WERI-Rb-1 (cell line): ENCODE measurements at regions not wholly inside any gene's neighbourhood (a gene's known extent, or its start where the extent isn't known, plus 50 kb on each side); places are given as distances from the start of the nearest gene placed in this dataset.

Experiments
- DNase-seq: peaks from one replicate; pipeline ENCODE4 v3.0.0-alpha.2; 2020
- H3K27ac ChIP-seq: fragments of 250-450 bp; sonication (Bioruptor Pico); 2 replicates; pipeline ENCODE4 v1.5.1; 2020; ENCODE audit warnings: mild to moderate bottlenecking, moderate library complexity
- H3K27me3 ChIP-seq: fragments of 250-450 bp; sonication (Bioruptor Pico); 2 replicates; pipeline ENCODE4 v1.5.1; 2021; ENCODE audit warnings: mild to moderate bottlenecking, low read depth, moderate library complexity; ENCODE audit not compliant: insufficient read depth, severe bottlenecking
- H3K36me3 ChIP-seq: fragments of 250-450 bp; sonication (Bioruptor Pico); 2 replicates; pipeline ENCODE4 v1.5.1; 2020; ENCODE audit warnings: mild to moderate bottlenecking, moderate library complexity
- H3K4me3 ChIP-seq: 2 replicates; pipeline ENCODE4 v1.5.1; 2011; ENCODE audit warnings: low read depth, mild to moderate bottlenecking, control low read depth, low read length
- H3K9me3 ChIP-seq: fragments of 250-450 bp; sonication (Bioruptor Pico); 2 replicates; pipeline ENCODE4 v1.5.1; 2021; ENCODE audit warnings: mild to moderate bottlenecking, moderate library complexity; ENCODE audit not compliant: severe bottlenecking
- TF ChIP-seq, protein P1 (sequence below): IDR thresholded peaks from 2 replicates; pipeline ENCODE4 v1.5.1; 2011; ENCODE audit warnings: low read depth, mild to moderate bottlenecking, control low read depth, inconsistent platforms, low read length

- H3K9me3 ChIP-seq, result no peaks in the 10 kb centered on the region
- no peaks in the 10 kb centered on the region for H3K27me3 ChIP-seq
- H3K36me3 ChIP-seq, result no peaks in the 10 kb centered on the region
- no peak overlapping the region for H3K27ac ChIP-seq
- TF ChIP-seq, protein P1, sequence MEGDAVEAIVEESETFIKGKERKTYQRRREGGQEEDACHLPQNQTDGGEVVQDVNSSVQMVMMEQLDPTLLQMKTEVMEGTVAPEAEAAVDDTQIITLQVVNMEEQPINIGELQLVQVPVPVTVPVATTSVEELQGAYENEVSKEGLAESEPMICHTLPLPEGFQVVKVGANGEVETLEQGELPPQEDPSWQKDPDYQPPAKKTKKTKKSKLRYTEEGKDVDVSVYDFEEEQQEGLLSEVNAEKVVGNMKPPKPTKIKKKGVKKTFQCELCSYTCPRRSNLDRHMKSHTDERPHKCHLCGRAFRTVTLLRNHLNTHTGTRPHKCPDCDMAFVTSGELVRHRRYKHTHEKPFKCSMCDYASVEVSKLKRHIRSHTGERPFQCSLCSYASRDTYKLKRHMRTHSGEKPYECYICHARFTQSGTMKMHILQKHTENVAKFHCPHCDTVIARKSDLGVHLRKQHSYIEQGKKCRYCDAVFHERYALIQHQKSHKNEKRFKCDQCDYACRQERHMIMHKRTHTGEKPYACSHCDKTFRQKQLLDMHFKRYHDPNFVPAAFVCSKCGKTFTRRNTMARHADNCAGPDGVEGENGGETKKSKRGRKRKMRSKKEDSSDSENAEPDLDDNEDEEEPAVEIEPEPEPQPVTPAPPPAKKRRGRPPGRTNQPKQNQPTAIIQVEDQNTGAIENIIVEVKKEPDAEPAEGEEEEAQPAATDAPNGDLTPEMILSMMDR, result no peak
- DNase-seq, result no peak
- no peak overlapping the region for H3K4me3 ChIP-seq
Observed at GRCh38 chr3:177414093-177414492, 216.8 kb upstream of the TBL1XR1 start.

GRCh38 chr3:177418787-177419186, 221.5 kb upstream of the TBL1XR1 start:
- TF ChIP-seq, protein P1, result no peak
- no peak overlapping the region for H3K27ac ChIP-seq
- no peaks in the 10 kb centered on the region for H3K27me3 ChIP-seq
- H3K9me3 ChIP-seq, result no peaks in the 10 kb centered on the region
- H3K4me3 ChIP-seq, result no peak overlapping the region
- H3K36me3 ChIP-seq, result no peaks in the 10 kb centered on the region
- no peak for DNase-seq

- Histone ChIP-seq H3K36me3 (no peaks in the 10 kb centered on the region), H3K4me3 (no peak overlapping the region), H3K9me3 (no peaks in the 10 kb centered on the region), H3K27ac (no peak overlapping the region), H3K27me3 (no peaks in the 10 kb centered on the region)
- DNase-seq, result peak; percentile 13
- TF ChIP-seq, protein P1, result no peak
Observed at GRCh38 chr3:177419904-177420601, 222.8 kb upstream of the TBL1XR1 start.

DNA sequence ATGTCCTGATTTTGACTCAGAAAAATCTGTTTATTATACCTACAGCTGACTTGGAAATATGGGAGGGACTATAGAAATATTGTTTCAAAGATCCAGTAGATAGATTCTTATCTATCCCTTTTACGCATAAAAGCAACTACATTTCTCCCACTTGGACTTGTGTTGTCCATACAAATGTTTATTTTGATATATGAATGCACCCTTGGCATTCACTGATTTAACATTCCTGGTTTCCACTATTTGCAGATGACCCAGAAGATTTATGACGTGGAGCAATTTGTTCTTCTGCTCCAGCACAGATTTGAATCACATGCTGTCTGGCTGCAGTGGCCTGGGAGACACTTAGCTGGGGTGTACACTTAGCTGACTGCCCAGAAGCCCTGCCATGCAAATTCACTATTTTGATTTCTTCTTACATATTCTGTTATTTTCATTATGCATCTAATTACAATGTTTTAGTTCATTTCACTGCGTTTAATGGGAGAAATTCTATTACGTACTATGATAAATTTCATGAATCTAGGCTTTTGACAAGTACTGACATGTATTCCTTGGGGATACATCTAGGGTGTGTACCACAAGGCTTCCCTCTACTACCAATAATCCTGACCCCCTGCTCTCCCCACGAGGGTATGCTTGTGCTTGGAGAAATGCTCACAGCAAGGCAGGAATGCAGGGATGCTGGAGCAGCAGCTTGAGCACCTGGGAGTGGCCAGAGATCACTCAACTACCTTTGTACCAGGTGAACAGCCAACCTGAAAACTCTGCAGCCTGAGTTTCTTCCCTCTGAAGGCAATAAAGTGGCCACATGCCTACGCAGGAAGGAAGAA, 223.6 kb upstream of the TBL1XR1 start:
- TF ChIP-seq, protein P1, result no peak
- H3K27me3 ChIP-seq, result no peaks in the 10 kb centered on the region
- H3K27ac ChIP-seq, result no peak overlapping the region
- no peak for DNase-seq
- H3K9me3 ChIP-seq, result no peaks in the 10 kb centered on the region
- no peak overlapping the region for H3K4me3 ChIP-seq
- H3K36me3 ChIP-seq, result no peaks in the 10 kb centered on the region

DNA sequence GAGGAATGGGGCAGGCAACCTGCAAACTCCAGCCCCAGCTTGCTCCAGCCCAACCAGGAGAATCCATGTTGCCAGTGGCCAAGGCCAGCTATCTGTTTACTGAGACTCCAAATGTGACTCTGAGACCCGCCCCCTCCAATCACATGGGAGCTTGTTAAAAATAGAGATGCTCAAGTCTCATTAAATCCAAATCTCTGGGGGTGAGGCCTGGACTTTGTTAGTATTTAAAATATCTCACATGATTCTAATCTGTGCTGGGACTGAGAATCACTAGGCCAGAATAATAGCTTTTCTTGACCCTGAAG, 224.2 kb upstream of the TBL1XR1 start:
- H3K27ac ChIP-seq, result no peak overlapping the region
- H3K36me3 ChIP-seq, result no peaks in the 10 kb centered on the region
- H3K4me3 ChIP-seq, result no peak overlapping the region
- H3K27me3 ChIP-seq, result no peaks in the 10 kb centered on the region
- TF ChIP-seq, protein P1, result no peak
- DNase-seq, result no peak
- no peaks in the 10 kb centered on the region for H3K9me3 ChIP-seq
